SK-N-MC (cell line): ENCODE measurements at regions not wholly inside any gene's neighbourhood (a gene's known extent, or its start where the extent isn't known, plus 50 kb on each side); places are given as distances from the start of the nearest gene placed in this dataset.
"Not testable (repeated sequence)": the region's sequence is repeated elsewhere in the genome, so short reads cannot be mapped to it uniquely, and the experiment has no call there.

Experiments used
- DNase-seq: peaks from one replicate; pipeline ENCODE4 v3.0.0-alpha.2; 2011; ENCODE audit warnings: low read depth, low spot score
- H3K27ac ChIP-seq: fragments of 200-600 bp; sonication (generic); 2 replicates; pipeline ENCODE4 v1.5.1; 2016; ENCODE audit warnings: mixed run types
- H3K36me3 ChIP-seq: fragments of 200-600 bp; sonication (generic); 2 replicates; pipeline ENCODE4 v1.6.1; 2017; ENCODE audit warnings: antibody characterized with exemption, low read length, mixed read lengths; ENCODE audit not compliant: insufficient read depth
- H3K4me3 ChIP-seq: fragments of 200-600 bp; sonication (generic); 2 replicates; pipeline ENCODE4 v1.5.1; 2016
- H3K9ac ChIP-seq: fragments of 200-600 bp; sonication (generic); 2 replicates; pipeline ENCODE4 v1.8.0; 2017; ENCODE audit warnings: mixed run types, mixed read lengths; ENCODE audit not compliant: insufficient read length
- H3K9me3 ChIP-seq: fragments of 200-600 bp; sonication (generic); 2 replicates; pipeline ENCODE4 v1.6.1; 2017; ENCODE audit warnings: low read depth, mild to moderate bottlenecking, antibody characterized with exemption, low read length, moderate library complexity, mixed read lengths
- EZH2 ChIP-seq: fragments of 200-600 bp; sonication (generic); IDR thresholded peaks from one replicate; pipeline ENCODE4 v1.6.1; 2017; ENCODE audit warnings: antibody characterized with exemption
- FOXP2 ChIP-seq: optimal IDR thresholded peaks from 2 replicates; pipeline ENCODE3; 2011; ENCODE audit warnings: mild to moderate bottlenecking, moderate library complexity; ENCODE audit not compliant: insufficient read depth; ENCODE audit errors: extremely low read length, control extremely low read depth
- POLR2AphosphoS5 ChIP-seq: IDR thresholded peaks from 2 replicates; pipeline ENCODE4 v1.6.1; 2012; ENCODE audit warnings: mild to moderate bottlenecking, low read depth, low read length, borderline replicate concordance

DNA sequence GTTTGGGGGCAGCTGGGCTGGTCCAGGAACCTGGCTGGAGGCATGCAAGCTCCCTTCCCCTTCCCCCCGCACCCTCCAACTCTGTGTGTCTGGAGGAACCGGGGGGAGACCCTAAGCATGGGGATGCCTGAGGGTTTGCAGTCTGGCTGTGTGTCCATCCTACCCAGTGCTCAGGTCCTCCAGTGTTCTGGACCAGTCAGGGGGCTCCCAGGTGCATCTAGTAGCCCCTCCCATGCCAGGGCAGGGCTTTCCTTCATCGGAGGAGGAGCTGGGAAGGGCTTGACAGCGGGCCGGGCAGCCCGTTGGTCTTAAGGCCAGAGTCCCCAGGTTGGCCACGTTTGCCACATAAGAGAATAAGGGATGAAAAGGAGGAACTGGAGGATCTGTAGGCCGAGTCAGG lies 62.6 kb upstream of the IGFBPL1 start:
- Histone ChIP-seq H3K4me3 (no peak overlapping the region), H3K9me3 (no peaks in the 10 kb centered on the region), H3K9ac (no peak overlapping the region), H3K27ac (no peak overlapping the region), H3K36me3 (no peaks in the 10 kb centered on the region)
- TF ChIP-seq FOXP2, result no peak
- no peak for TF ChIP-seq POLR2AphosphoS5
- TF ChIP-seq EZH2, result no peak
- no peak for DNase-seq

DNA sequence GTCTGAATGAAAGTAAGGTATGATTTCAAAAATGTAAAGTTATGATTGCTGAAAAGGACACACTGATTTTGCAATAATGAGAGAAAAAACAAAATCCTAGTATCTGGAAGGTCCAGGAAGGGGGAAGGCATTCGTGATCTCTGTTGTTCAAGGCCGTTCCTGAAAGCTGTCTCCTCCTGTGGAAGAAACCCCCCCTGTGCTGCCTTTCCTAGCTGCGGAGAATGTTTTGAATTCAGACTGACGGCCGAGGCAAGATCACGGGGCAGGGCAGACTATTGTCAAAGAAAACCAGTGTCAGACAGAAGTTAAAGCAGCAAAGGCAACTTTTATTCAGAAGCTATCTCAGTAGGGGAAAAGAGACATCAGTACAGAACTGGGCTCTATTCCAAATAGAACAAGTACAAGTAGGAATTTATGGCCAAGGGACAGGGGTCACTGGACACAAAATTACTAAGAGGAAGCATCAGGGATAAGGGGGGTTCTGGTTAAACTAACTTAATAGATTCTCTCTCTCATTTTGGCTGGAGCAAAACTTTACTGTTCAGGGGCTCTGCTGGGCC lies 61.9 kb upstream of the IGFBPL1 start:
- no peak overlapping the region for H3K9ac ChIP-seq
- no peak for DNase-seq

DNA sequence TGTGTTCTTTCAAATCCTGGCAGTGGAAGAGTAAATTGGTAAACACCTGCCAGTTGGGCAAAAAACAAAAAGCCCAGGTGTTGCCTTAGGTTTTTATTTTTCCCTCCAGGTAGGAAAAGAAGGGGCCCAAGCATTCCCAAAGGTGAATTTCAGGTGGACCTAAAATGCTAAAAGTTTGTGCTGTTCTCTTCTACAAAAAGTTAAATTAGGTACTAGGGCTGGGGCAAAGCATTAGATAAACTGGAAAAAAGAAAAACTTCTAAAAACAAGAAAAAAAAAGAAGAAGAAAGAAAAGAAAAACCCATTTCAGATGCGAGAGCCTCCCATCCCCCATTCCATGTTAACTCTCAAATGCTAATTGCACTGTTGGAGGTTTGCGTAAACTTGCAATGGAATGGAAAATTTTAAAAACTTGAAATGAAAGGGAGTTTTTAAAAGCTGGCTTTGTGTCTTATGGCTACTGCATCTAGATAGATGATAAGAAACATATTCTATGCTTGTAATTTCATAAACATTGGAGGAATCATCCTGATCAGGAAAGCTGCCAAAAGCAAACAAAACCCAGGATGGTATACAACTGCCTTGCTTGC lies 59.9 kb upstream of the IGFBPL1 start:
- H3K4me3 ChIP-seq, H3K27ac ChIP-seq, H3K9me3 ChIP-seq, H3K36me3 ChIP-seq, DNase-seq, H3K9ac ChIP-seq: not testable (repeated sequence)

More for the DNA sequence above, 61.9 kb upstream of the IGFBPL1 start:
- no peak overlapping the region for H3K4me3 ChIP-seq
- no peaks in the 10 kb centered on the region for H3K36me3 ChIP-seq
- TF ChIP-seq EZH2, result no peak
- no peak for TF ChIP-seq POLR2AphosphoS5
- no peak for TF ChIP-seq FOXP2
- no peaks in the 10 kb centered on the region for H3K9me3 ChIP-seq
- H3K27ac ChIP-seq, result no peak overlapping the region

DNA sequence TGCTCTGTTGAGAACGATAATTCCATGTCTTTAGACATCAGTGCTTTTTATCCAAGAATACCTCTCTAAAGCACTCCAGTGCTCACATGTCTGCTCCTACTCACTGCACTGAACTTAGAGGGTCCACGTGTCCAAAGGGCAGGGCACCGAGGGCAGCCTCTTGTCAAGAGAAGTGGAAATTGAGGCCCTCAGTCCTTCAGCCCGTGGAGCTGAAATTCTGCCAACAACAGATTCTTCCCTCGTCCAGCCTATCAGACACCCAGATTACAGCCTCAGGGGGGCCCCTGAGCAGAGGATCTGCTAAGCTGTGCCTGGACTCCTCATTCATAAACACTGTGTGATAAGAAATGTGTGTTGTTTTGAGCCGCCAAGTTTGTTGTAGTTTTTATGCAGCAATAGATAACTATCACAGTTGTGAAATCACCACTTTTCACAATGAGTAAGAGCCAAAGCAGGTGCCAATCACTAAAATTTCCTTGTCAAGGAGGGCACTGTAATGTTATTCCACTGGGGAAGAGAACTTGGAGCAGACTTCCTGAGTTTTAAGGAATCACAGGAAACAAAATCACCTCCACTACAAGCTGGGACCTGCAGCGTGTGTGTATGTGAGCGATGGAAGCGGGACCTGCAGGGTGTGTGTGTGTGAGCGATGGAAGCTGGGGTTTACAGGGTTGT lies 58.8 kb upstream of the IGFBPL1 start:
- no peaks in the 10 kb centered on the region for H3K9me3 ChIP-seq
- no peak overlapping the region for H3K27ac ChIP-seq
- no peak for TF ChIP-seq EZH2
- no peak for TF ChIP-seq FOXP2
- no peak for TF ChIP-seq POLR2AphosphoS5
- no peaks in the 10 kb centered on the region for H3K36me3 ChIP-seq
- no peak overlapping the region for H3K4me3 ChIP-seq
- no peak overlapping the region for H3K9ac ChIP-seq
- no peak for DNase-seq

DNA sequence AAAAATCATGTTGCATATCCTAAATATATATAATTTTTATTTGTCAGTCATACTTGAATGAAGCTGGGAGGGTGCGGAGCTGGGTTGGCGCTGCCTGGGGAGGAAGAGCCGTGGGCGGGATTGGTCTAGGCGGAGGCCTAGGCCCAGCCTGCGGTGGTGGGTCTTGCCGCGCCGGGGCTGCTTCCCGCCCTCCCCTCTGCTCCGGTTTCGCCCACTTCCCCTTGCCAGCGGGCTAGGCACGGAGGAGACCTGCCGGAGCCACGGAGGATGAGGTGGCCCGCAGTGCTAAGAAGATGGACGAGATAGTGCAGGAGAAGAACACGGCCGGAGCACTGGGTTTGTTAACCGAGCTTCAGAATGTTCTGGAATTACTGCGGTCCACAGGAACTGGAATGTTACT lies 54.0 kb upstream of the IGFBPL1 start:
- no peak for DNase-seq
- Histone ChIP-seq H3K4me3 (no peak overlapping the region), H3K9me3 (no peaks in the 10 kb centered on the region), H3K36me3 (no peaks in the 10 kb centered on the region), H3K27ac (no peak overlapping the region), H3K9ac (no peak overlapping the region)
- TF ChIP-seq FOXP2, result no peak
- no peak for TF ChIP-seq POLR2AphosphoS5
- TF ChIP-seq EZH2, result no peak

DNA sequence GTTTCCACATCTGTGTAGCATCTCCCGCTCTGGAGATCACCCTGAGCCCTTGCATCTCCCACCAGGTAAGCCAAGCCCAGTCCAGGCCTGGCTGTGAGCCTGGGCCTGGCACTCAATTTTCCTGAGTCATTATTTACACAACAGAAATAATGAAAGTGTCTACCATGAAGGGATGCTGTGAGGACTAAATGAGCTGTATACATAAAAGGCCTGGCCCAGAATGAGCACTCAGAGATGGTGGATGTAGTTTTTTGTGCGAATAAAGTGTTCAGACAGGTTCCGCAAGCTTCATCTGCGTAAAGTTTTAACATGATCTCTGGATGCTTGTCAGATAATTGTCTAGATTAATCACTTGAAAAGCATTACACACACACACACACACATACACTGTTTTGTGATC lies 50.2 kb upstream of the IGFBPL1 start:
- not testable (repeated sequence) for DNase-seq, H3K4me3 ChIP-seq, H3K9ac ChIP-seq, H3K27ac ChIP-seq, H3K9me3 ChIP-seq, H3K36me3 ChIP-seq
